BE2C (cell line): ENCODE measurements at regions not wholly inside any gene's neighbourhood (a gene's known extent, or its start where the extent isn't known, plus 50 kb on each side); places are given as distances from the start of the nearest gene placed in this dataset.

Source experiments
- DNase-seq: peaks from one replicate; pipeline ENCODE4 v3.0.0-alpha.2; 2020
- H3K27me3 ChIP-seq: fragments of 250-450 bp; sonication (Bioruptor Pico); 2 replicates; pipeline ENCODE4 v1.5.1; 2020; ENCODE audit warnings: mild to moderate bottlenecking
- H3K36me3 ChIP-seq: fragments of 250-450 bp; sonication (Bioruptor Pico); 2 replicates; pipeline ENCODE4 v1.5.1; 2020; ENCODE audit warnings: mild to moderate bottlenecking
- H3K4me1 ChIP-seq: fragments of 250-450 bp; sonication (Bioruptor Pico); 2 replicates; pipeline ENCODE4 v1.5.1; 2020
- H3K4me3 ChIP-seq: 2 replicates; pipeline ENCODE4 v1.5.1; 2011; ENCODE audit warnings: low read depth, low read length
- H3K9me3 ChIP-seq: fragments of 250-450 bp; sonication (Bioruptor Pico); 2 replicates; pipeline ENCODE4 v1.5.1; 2020
- CTCF ChIP-seq: IDR thresholded peaks from 2 replicates; pipeline ENCODE4 v1.5.1; 2012; ENCODE audit warnings: mild to moderate bottlenecking, low read depth, low read length

- Histone ChIP-seq H3K9me3 (no peaks in the 10 kb centered on the region; the same call in 1 of the 2 replicates), H3K27me3 (no peaks in the 10 kb centered on the region), H3K4me3 (no peak overlapping the region), H3K4me1 (no peaks in the 10 kb centered on the region), H3K36me3 (no peaks in the 10 kb centered on the region)
- DNase-seq: no peak
- TF ChIP-seq CTCF: no peak
Measured at GRCh38 chr11:129658526-129658867, 157.2 kb upstream of the TMEM45B start.

- Histone ChIP-seq H3K4me1 (no peaks in the 10 kb centered on the region), H3K36me3 (no peaks in the 10 kb centered on the region), H3K4me3 (no peak overlapping the region), H3K27me3 (no peaks in the 10 kb centered on the region), H3K9me3 (no peaks in the 10 kb centered on the region)
- TF ChIP-seq CTCF: no peak
- no peak for DNase-seq
Measured at GRCh38 chr11:129680907-129681306, 134.7 kb upstream of the TMEM45B start.

GRCh38 chr11:129681344-129682114 lies 134.1 kb upstream of the TMEM45B start:
- no peak for TF ChIP-seq CTCF
- Histone ChIP-seq H3K4me3 (no peak overlapping the region), H3K4me1 (no peaks in the 10 kb centered on the region), H3K27me3 (no peaks in the 10 kb centered on the region), H3K9me3 (no peaks in the 10 kb centered on the region), H3K36me3 (no peaks in the 10 kb centered on the region)
- DNase-seq: no peak

- Histone ChIP-seq H3K4me1 (no peaks in the 10 kb centered on the region), H3K4me3 (no peak overlapping the region), H3K36me3 (no peaks in the 10 kb centered on the region), H3K27me3 (no peaks in the 10 kb centered on the region), H3K9me3 (no peaks in the 10 kb centered on the region)
- no peak for DNase-seq
- no peak for TF ChIP-seq CTCF
Measured at GRCh38 chr11:129686269-129686668, 129.4 kb upstream of the TMEM45B start.

- H3K4me1 ChIP-seq: no peaks in the 10 kb centered on the region
- DNase-seq: no peak
- H3K27me3 ChIP-seq: no peaks in the 10 kb centered on the region
- no peaks in the 10 kb centered on the region for H3K36me3 ChIP-seq
- no peaks in the 10 kb centered on the region for H3K9me3 ChIP-seq
- H3K4me3 ChIP-seq: no peak overlapping the region
- no peak for TF ChIP-seq CTCF
Measured at GRCh38 chr11:129691142-129691541, 124.5 kb upstream of the TMEM45B start.

- H3K9me3 ChIP-seq: no peaks in the 10 kb centered on the region
- DNase-seq: no peak
Measured at GRCh38 chr11:129694538-129694937, 121.1 kb upstream of the TMEM45B start.

More at GRCh38 chr11:129694538-129694937, 121.1 kb upstream of the TMEM45B start:
- no peaks in the 10 kb centered on the region for H3K4me1 ChIP-seq
- no peaks in the 10 kb centered on the region for H3K27me3 ChIP-seq
- no peaks in the 10 kb centered on the region for H3K36me3 ChIP-seq
- H3K4me3 ChIP-seq: no peak overlapping the region
- TF ChIP-seq CTCF: no peak
